GM10266 (cell line): ENCODE measurements at regions not wholly inside any gene's neighbourhood (a gene's known extent, or its start where the extent isn't known, plus 50 kb on each side); places are given as distances from the start of the nearest gene placed in this dataset.
"Not testable (repeated sequence)": the region's sequence is repeated elsewhere in the genome, so short reads cannot be mapped to it uniquely, and the experiment has no call there.

ENCODE experiments used
- DNase-seq: peaks from one replicate; pipeline ENCODE4 v3.0.0; 2012; ENCODE audit errors: extremely low spot score
- TF ChIP-seq, protein P1 (sequence below): IDR thresholded peaks from 2 replicates; pipeline ENCODE4 v1.5.1; 2012; ENCODE audit warnings: mild to moderate bottlenecking, low read depth; ENCODE audit not compliant: control insufficient read depth, insufficient read depth; ENCODE audit errors: missing control alignments

DNA sequence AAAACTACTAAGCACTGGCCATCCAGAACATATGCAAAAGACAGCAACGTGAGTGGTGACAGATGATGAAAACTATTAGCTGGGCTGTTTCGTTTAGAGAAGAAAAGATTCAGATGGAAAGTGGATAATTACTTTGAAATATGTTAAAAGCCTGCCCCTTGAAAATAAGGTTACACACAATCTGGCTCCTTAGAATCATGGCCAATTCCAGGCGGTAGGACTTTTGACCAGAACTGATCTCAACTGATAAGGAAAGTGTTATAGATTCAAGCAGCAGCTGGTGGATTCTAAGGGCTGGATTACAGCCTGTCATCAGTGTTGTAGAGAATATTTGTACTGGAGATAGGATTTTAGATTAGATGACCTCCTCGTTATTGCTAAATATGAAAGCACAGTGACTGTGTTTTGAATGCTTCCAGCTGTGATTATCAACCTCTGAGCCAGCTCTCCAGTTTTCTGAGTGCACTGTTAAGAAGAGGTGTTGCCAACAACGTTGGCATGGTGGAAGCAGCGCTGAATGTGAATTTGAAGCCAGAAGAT is 75.1 kb downstream of the KBTBD2 start:
- not testable (repeated sequence) for DNase-seq

DNA sequence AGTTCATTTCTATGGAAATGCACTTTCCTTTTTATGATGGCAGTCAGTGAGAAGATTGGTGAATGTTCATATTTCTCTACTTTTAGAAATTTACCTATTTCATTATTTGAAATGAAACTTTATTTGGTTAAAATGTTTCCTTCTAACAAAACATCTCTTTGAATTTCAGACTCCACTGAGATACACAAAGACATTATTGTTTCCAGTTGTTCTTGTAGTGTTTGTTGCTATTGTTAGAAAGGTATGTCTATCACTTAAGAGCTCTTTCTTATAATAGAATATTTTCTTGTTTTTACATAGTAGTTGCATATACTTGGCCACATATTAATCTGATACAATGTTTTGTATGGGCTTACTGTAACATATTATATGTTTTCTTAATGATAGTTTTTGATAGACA is 76.8 kb downstream of the KBTBD2 start:
- not testable (repeated sequence) for DNase-seq

DNA sequence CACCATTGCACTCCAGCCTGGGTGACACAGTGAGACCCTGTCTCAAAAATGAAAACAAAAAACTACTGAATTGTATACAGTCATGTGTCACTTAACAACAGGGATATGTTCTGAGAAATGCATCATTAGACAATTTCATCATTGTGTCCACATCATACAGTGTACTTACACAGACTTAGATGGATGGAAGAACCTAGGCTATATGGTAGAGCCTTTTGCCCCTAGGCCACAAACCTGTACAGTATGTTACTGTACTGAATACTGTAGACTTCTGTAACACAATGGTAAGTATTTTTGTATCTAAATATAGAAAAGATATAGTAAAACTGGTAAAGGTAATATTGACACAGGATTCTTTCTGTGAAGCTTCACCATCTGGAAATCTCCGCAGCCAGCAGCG is 81.7 kb downstream of the KBTBD2 start:
- no peak for DNase-seq
- TF ChIP-seq, protein P1, sequence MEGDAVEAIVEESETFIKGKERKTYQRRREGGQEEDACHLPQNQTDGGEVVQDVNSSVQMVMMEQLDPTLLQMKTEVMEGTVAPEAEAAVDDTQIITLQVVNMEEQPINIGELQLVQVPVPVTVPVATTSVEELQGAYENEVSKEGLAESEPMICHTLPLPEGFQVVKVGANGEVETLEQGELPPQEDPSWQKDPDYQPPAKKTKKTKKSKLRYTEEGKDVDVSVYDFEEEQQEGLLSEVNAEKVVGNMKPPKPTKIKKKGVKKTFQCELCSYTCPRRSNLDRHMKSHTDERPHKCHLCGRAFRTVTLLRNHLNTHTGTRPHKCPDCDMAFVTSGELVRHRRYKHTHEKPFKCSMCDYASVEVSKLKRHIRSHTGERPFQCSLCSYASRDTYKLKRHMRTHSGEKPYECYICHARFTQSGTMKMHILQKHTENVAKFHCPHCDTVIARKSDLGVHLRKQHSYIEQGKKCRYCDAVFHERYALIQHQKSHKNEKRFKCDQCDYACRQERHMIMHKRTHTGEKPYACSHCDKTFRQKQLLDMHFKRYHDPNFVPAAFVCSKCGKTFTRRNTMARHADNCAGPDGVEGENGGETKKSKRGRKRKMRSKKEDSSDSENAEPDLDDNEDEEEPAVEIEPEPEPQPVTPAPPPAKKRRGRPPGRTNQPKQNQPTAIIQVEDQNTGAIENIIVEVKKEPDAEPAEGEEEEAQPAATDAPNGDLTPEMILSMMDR, result no peak

DNA sequence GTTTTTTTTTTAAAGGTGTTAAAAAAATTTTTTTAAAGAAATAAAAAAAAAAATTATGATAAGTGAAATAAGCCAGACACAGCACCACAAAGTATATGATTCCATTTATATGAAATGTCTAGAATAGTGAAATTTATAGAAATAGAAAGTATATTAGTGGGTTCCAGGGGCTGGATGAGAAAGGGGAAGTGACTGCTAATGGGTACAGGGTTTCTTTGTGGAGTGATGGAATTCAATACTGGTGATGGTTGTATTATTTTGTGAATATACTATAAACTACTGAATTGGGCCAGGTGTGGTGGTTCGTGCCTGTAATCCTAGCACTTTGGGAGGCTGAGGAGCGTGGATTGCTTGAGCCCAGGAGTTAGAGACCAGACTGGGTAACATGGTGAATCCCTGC is 82.2 kb downstream of the KBTBD2 start:
- TF ChIP-seq, protein P1, result no peak
- no peak for DNase-seq

DNA sequence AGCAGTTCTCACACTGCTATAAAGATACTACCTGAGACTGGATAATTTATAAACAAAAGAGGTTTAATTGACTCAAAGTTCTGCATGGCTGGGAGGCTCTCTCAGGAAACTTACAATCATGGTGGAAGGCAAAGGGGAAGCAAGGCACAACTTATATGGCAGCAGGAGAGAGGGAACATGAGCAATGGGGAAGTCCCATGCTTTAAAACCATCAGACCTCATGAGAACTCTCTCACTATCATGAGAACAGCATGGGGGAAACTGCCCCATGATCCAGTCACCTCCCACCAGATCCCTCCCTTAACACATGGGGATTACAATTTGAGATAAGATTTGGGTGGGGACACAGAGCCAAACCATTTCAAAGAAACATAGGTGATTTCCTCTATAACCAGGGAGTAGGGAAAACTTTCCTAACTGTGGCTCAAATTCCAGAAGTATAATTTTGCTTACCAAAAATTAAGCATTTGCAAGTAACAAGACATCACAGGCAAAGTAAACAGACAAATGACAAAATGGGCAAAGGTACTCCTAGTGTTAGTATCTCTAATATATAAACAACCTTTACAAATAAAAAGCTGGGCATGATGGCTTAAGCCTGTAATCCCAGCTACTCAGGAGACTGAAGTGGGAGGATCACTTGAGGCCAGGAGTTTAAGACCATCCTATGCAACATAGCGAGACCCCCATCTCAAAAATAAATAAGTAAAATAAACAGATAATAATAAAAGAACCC is 88.0 kb downstream of the KBTBD2 start:
- no peak for DNase-seq

DNA sequence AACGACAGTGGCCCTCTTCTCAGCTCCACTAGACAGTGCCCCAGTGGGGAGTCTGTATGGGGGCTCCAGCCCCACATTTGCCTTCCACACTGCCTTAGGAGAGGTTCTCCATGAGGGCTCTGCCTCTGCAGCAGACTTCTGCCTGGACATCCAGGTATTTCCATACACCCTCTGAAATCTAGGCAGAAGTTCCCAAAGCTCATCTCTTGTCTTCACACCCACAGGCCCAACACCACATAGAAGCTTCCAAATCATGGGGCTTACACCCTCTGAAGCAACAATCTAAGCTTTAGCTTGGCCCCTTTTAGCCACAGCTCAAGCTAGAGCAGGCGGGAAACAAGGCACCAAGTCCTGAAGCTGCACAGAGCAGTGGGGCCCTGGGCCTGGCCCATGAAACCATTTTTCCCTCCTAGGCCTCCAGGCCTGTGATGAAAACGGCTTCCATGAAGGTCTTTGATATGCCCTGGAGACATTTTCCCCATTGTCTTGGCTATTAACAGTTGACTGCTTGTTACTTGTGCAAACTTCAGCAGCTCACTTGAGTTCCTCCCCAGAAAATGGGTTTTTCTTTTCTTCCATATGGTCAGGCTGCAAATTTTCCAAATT is 89.2 kb downstream of the KBTBD2 start:
- no peak for DNase-seq
- TF ChIP-seq, protein P1, result no peak

More for the DNA sequence above, 88.0 kb downstream of the KBTBD2 start:
- TF ChIP-seq, protein P1, result no peak

DNA sequence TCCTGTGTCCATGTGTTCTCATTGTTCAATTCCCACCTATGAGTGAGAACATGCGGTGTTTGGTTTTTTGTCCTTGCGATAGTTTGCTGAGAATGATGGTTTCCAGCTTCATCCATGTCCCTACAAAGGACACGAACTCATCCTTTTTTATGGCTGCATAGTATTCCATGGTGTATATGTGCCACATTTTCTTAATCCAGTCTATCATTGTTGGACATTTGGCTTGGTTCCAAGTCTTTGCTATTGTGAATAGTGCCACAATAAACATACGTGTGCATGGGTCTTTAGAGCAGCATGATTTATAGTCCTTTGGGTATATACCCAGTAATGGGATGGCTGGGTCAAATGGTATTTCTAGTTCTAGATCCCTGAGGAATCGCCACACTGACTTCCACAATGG is 98.5 kb downstream of the KBTBD2 start:
- DNase-seq, result not testable (repeated sequence)

DNA sequence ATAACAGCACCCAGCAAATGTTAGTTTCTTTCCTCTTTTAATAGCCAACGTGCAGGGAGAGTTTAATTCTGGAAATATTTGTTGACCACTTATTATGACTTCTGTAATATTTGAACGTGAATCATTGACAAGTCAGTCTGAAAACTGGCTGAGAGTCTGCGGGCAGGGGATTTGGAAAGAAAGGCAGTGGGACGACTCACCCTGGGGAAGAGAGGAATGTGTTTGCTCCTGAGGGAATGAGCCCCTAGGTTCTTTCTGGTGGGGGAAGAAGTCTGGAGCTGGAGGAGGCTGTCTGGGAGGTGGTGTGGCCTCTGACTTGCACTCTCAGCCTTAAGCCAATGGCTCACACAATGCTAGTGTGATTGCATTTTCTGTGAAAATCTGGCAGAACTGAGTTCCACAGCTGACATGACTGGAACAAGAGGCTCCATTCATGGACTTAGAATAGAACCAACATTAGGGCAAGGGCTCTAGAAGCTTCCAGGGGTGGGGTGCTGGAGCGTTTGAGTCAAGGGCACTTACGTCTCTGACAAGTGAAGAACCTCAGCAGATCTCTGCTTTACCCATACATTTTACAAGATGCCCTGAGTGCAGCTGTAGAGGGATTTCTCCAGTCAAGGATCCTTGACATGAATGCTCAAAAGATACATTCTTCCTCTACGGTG is 100.7 kb downstream of the KBTBD2 start:
- DNase-seq, result not testable (repeated sequence)

DNA sequence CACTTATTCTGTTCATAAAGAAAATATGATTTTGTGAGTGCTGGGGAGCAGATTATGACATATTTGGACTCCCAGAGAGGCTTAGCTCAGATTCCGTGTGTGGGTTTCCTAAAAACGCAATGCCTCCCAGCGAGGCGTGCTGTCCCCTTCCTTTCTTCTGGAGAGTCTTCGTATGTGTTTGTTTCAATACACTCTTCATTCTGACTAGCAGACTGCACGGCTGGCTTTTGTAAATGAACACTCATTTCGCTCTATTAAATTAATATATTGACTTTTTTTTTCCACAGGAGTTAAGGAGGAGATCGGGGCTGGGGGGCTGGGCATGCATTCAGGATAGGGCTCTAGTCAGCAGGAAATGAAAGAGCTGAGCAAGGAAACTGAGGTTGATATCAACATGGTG is 102.3 kb downstream of the KBTBD2 start:
- DNase-seq, result not testable (repeated sequence)

DNA sequence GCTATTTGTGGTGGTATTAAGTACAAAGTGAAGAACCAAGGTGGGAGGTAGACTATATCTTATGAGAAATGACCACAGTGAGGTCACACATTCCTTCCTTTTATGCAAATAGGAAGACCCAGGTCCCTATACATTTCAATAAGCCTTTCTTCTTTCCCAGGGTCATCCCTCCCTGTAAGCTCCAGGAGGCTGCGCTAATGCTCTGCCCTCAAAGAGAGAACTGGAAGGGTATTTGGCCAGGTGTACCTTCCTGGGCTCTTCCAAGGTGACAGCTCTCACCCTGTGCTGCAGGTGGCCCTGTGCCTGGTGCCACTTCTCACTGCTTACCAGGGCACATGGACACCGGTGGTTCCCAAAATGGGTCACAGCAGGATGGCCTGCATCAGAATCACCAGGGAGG is 103.4 kb downstream of the KBTBD2 start:
- DNase-seq, result not testable (repeated sequence)

DNA sequence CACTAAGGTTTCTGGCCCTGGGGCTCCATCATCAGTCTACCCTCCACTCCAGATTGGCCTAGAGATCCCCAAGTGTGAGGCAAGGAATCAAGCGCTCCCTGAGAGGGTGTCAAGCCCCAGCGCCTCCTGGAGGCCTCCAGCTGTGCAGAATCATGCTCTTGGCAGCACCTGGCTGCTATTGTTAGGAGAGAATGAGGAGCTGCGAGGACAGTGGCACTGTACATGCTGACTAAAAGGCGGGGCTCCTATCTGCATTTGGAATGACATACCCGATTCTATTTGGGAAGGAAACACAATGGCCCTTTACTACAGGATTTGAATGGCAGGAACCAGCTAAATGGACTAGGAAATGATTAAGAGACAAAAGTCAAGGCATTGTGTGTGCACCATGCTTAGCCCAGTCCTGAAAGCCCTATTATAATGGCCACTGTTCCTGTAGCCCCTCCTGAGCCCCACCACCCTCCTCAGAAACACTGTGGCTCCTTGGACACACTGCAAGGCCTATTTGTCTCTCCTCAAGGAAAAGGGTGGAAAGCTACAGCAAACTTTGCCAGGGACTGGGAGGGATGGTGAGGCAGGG is 106.1 kb downstream of the KBTBD2 start:
- DNase-seq, result not testable (repeated sequence)

DNA sequence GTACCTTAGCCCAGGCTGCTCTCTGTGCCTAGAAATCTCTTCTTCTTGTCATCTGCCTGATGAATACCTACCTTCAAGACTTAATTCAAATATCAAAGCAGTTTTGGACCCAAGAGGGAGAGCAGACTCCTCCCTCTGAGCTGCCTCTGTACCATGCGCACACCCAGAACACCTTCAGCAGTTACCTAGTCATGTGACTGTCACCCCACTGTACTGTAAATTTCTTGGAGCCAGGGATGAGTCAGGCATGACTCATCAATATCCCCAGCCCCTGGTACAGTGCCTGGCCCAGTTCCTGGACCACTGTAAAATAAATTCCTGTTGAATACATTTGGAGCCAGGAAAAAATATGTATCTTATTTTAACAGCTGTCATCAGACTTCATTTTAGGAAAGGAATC is 111.7 kb downstream of the KBTBD2 start:
- DNase-seq, result not testable (repeated sequence)
